ENCODE measurements at regions not wholly inside any gene's neighbourhood (a gene's known extent, or its start where the extent isn't known, plus 50 kb on each side); places are given as distances from the start of the nearest gene placed in this dataset.
"Not testable (repeated sequence)": the region's sequence is repeated elsewhere in the genome, so short reads cannot be mapped to it uniquely, and the experiment has no call there.

- in situ Hi-C loops (cut with MboI; ENCODE audit: low sequenced_read_pairs), result no loop called here
Observed at GRCh38 chr12:91640021-91640420, 457.4 kb upstream of the DCN start.

GRCh38 chr12:91639327-91639726, 456.7 kb upstream of the DCN start:
- in situ Hi-C loops (cut with MboI; ENCODE audit: low sequenced_read_pairs), result no loop called here

- in situ Hi-C loops (cut with MboI; ENCODE audit: low sequenced_read_pairs), result no loop called here
Observed at GRCh38 chr12:91637789-91638624, 455.4 kb upstream of the DCN start.

- in situ Hi-C loops (cut with MboI; ENCODE audit: low sequenced_read_pairs), result no loop called here
Observed at GRCh38 chr12:91636721-91637120, 454.1 kb upstream of the DCN start.

GRCh38 chr12:91634386-91634713, 451.7 kb upstream of the DCN start:
- in situ Hi-C loops (cut with MboI; ENCODE audit: low sequenced_read_pairs), result not testable (repeated sequence)

GRCh38 chr12:91633734-91634357, 451.2 kb upstream of the DCN start:
- in situ Hi-C loops (cut with MboI; ENCODE audit: low sequenced_read_pairs), result no loop called here

GRCh38 chr12:91633206-91633605, 450.6 kb upstream of the DCN start:
- in situ Hi-C loops (cut with MboI; ENCODE audit: low sequenced_read_pairs), result no loop called here

- in situ Hi-C loops (cut with MboI; ENCODE audit: low sequenced_read_pairs), result no loop called here
Observed at GRCh38 chr12:91632042-91632786, 449.6 kb upstream of the DCN start.

- in situ Hi-C loops (cut with MboI; ENCODE audit: low sequenced_read_pairs), result no loop called here
Observed at GRCh38 chr12:91630596-91631293, 448.1 kb upstream of the DCN start.

GRCh38 chr12:91630083-91630482, 447.5 kb upstream of the DCN start:
- in situ Hi-C loops (cut with MboI; ENCODE audit: low sequenced_read_pairs), result no loop called here

- in situ Hi-C loops (cut with MboI; ENCODE audit: low sequenced_read_pairs), result no loop called here
Observed at GRCh38 chr12:91629440-91629839, 446.8 kb upstream of the DCN start.

- in situ Hi-C loops (cut with MboI; ENCODE audit: low sequenced_read_pairs), result no loop called here
Observed at GRCh38 chr12:91628656-91629055, 446.0 kb upstream of the DCN start.

GRCh38 chr12:91627225-91627624, 444.6 kb upstream of the DCN start:
- in situ Hi-C loops (cut with MboI; ENCODE audit: low sequenced_read_pairs), result no loop called here

GRCh38 chr12:91622981-91623380, 440.4 kb upstream of the DCN start:
- in situ Hi-C loops (cut with MboI; ENCODE audit: low sequenced_read_pairs), result no loop called here

GRCh38 chr12:91622037-91622436, 439.4 kb upstream of the DCN start:
- in situ Hi-C loops (cut with MboI; ENCODE audit: low sequenced_read_pairs), result no loop called here

GRCh38 chr12:91620992-91621391, 438.4 kb upstream of the DCN start:
- in situ Hi-C loops (cut with MboI; ENCODE audit: low sequenced_read_pairs), result no loop called here

GRCh38 chr12:91620422-91620821, 437.8 kb upstream of the DCN start:
- in situ Hi-C loops (cut with MboI; ENCODE audit: low sequenced_read_pairs), result no loop called here

GRCh38 chr12:91618281-91618680, 435.7 kb upstream of the DCN start:
- in situ Hi-C loops (cut with MboI; ENCODE audit: low sequenced_read_pairs), result no loop called here

- in situ Hi-C loops (cut with MboI; ENCODE audit: low sequenced_read_pairs), result no loop called here
Observed at GRCh38 chr12:91617818-91618217, 435.2 kb upstream of the DCN start.

- in situ Hi-C loops (cut with MboI; ENCODE audit: low sequenced_read_pairs), result no loop called here
Observed at GRCh38 chr12:91616416-91616815, 433.8 kb upstream of the DCN start.

GRCh38 chr12:91613223-91613779, 430.7 kb upstream of the DCN start:
- in situ Hi-C loops (cut with MboI; ENCODE audit: low sequenced_read_pairs), result no loop called here
